HCT116 (cell line): ENCODE measurements at regions not wholly inside any gene's neighbourhood (a gene's known extent, or its start where the extent isn't known, plus 50 kb on each side); places are given as distances from the start of the nearest gene placed in this dataset.

Experiments used
- ELF1 ChIP-seq: IDR thresholded peaks from 2 replicates; pipeline ENCODE4 v1.6.1; 2012; ENCODE audit warnings: low read depth, borderline replicate concordance
- EZH2 ChIP-seq: fragments of 200-600 bp; sonication (generic); IDR thresholded peaks from 2 replicates; pipeline ENCODE4 v1.6.1; 2017; ENCODE audit warnings: antibody characterized with exemption, mixed run types
- EZH2phosphoT487 ChIP-seq: fragments of 200-600 bp; IDR thresholded peaks from 2 replicates; pipeline ENCODE4 v1.6.1; 2018; ENCODE audit warnings: antibody characterized with exemption, borderline replicate concordance
- JUND ChIP-seq: IDR thresholded peaks from 2 replicates; pipeline ENCODE4 v1.6.1; 2012
- POLR2A ChIP-seq: IDR thresholded peaks from 2 replicates; pipeline ENCODE4 v1.7.0; 2011; ENCODE audit warnings: borderline replicate concordance; ENCODE audit not compliant: insufficient read depth, insufficient read length; ENCODE audit errors: extremely low read depth
- POLR2AphosphoS5 ChIP-seq: IDR thresholded peaks from 2 replicates; pipeline ENCODE4 v1.6.1; 2011; ENCODE audit warnings: mild to moderate bottlenecking, low read depth, low read length, moderate library complexity
- SP1 ChIP-seq: IDR thresholded peaks from 2 replicates; pipeline ENCODE4 v1.6.1; 2012; ENCODE audit warnings: low read depth
- YY1 ChIP-seq: IDR thresholded peaks from 2 replicates; pipeline ENCODE4 v1.6.1; 2011; ENCODE audit warnings: low read length, low read depth, moderate library complexity, mild to moderate bottlenecking; ENCODE audit not compliant: insufficient replicate concordance; ENCODE audit errors: extremely low read depth
- TF ChIP-seq, protein P1 (sequence below), 3 experiments: fragments of 200-600 bp in 1 of 3; sonication (generic) in 1 of 3; IDR thresholded peaks in 2 of 3; conservative IDR thresholded peaks in 1 of 3; 2 replicates each; pipeline ENCODE4 v1.5.1; 2012 to 2017; ENCODE audit warnings: low read depth in 2 of 3, low read length in 2 of 3, antibody characterized with exemption in 1 of 3, borderline replicate concordance in 1 of 3, control low read depth in 1 of 3, mild to moderate bottlenecking in 1 of 3, mixed read lengths in 1 of 3, mixed run types in 1 of 3, moderate library complexity in 1 of 3; ENCODE audit not compliant: insufficient read depth in 1 of 3

DNA sequence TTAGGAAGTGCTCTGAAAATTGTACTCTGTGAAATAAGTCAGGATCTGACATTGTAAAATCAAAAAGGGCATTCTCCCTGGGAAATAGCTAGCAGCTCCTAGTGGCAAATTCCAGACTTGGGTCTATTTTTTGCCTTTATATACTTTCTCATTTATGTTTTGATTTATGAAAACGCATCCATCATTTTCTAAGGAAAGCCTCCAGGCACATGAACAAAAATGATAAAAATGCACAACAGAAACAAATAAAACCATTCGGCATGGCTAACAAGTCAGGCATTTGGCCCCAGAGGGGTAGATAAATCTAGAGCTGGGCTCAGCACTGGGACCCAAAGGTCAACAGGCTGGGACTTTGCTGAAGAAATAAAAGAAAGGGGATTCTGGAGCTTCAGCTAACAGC, 167.0 kb downstream of the BCL11A start:
- TF ChIP-seq YY1: no peak
- TF ChIP-seq JUND: no peak
- TF ChIP-seq, protein P1, sequence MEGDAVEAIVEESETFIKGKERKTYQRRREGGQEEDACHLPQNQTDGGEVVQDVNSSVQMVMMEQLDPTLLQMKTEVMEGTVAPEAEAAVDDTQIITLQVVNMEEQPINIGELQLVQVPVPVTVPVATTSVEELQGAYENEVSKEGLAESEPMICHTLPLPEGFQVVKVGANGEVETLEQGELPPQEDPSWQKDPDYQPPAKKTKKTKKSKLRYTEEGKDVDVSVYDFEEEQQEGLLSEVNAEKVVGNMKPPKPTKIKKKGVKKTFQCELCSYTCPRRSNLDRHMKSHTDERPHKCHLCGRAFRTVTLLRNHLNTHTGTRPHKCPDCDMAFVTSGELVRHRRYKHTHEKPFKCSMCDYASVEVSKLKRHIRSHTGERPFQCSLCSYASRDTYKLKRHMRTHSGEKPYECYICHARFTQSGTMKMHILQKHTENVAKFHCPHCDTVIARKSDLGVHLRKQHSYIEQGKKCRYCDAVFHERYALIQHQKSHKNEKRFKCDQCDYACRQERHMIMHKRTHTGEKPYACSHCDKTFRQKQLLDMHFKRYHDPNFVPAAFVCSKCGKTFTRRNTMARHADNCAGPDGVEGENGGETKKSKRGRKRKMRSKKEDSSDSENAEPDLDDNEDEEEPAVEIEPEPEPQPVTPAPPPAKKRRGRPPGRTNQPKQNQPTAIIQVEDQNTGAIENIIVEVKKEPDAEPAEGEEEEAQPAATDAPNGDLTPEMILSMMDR (IDR thresholded peaks at IDR 0.05 in 2 of 3, conservative IDR thresholded peaks at IDR 0.05 in 1 of 3; ENCODE audit: borderline replicate concordance in 1 of 3, insufficient read depth in 1 of 3, low read depth in 2 of 3, low read length in 2 of 3): no peak
- TF ChIP-seq POLR2AphosphoS5: no peak
- no peak for TF ChIP-seq ELF1
- no peak for TF ChIP-seq EZH2phosphoT487
- TF ChIP-seq POLR2A: no peak
- TF ChIP-seq EZH2: no peak
- TF ChIP-seq SP1: no peak
